DOHH2 (cell line): ENCODE measurements at regions not wholly inside any gene's neighbourhood (a gene's known extent, or its start where the extent isn't known, plus 50 kb on each side); places are given as distances from the start of the nearest gene placed in this dataset.

Experiments used
- CTCF ChIP-seq: fragments of 200-600 bp; sonication (generic); IDR thresholded peaks from one replicate; pipeline ENCODE4 v1.5.1; 2014; ENCODE audit warnings: antibody characterized with exemption, mild to moderate bottlenecking, low read depth, low read length; ENCODE audit not compliant: poor library complexity, severe bottlenecking
- EZH2phosphoT487 ChIP-seq: fragments of 200-600 bp; sonication (generic); IDR thresholded peaks from 2 replicates; pipeline ENCODE4 v1.6.1; 2017; ENCODE audit warnings: borderline replicate concordance, mild to moderate bottlenecking, antibody characterized with exemption, low read length, moderate library complexity, mixed read lengths

- no peak for TF ChIP-seq CTCF
- no peak for TF ChIP-seq EZH2phosphoT487
Measured at GRCh38 chr2:195507447-195508138, 149.4 kb upstream of the SLC39A10 start.
